GM21423 (cell line): ENCODE measurements at regions not wholly inside any gene's neighbourhood (a gene's known extent, or its start where the extent isn't known, plus 50 kb on each side); places are given as distances from the start of the nearest gene placed in this dataset.

Experiments used
- ATAC-seq: cut with Tn5 transposase; IDR thresholded peaks from one replicate; pipeline ENCODE4 v1.9.1; 2021; ENCODE audit warnings: mild to moderate bottlenecking, moderate library complexity; ENCODE audit not compliant: unreplicated experiment

GRCh38 chr10:105807935-105808587 lies 1167.0 kb downstream of the SORCS3 start:
- ATAC-seq = no peak

GRCh38 chr10:105803206-105803605 lies 1162.1 kb downstream of the SORCS3 start:
- no peak for ATAC-seq

- ATAC-seq = no peak
Measured at GRCh38 chr10:105800641-105801040, 1159.6 kb downstream of the SORCS3 start.

GRCh38 chr10:105798328-105798889 lies 1157.3 kb downstream of the SORCS3 start:
- ATAC-seq = no peak

GRCh38 chr10:105797234-105797890 lies 1156.3 kb downstream of the SORCS3 start:
- ATAC-seq = peak; percentile 68

GRCh38 chr10:105793071-105793470 lies 1152.0 kb downstream of the SORCS3 start:
- no peak for ATAC-seq

GRCh38 chr10:105785721-105786120 lies 1144.6 kb downstream of the SORCS3 start:
- no peak for ATAC-seq

GRCh38 chr10:105783936-105784483 lies 1142.9 kb downstream of the SORCS3 start:
- ATAC-seq = no peak

- ATAC-seq = no peak
Measured at GRCh38 chr10:105774881-105775280, 1133.8 kb downstream of the SORCS3 start.

- no peak for ATAC-seq
Measured at GRCh38 chr10:105774351-105774750, 1133.3 kb downstream of the SORCS3 start.

GRCh38 chr10:105770524-105771212 lies 1129.6 kb downstream of the SORCS3 start:
- no peak for ATAC-seq

GRCh38 chr10:105769248-105770184 lies 1128.4 kb downstream of the SORCS3 start:
- no peak for ATAC-seq

GRCh38 chr10:105763611-105764010 lies 1122.5 kb downstream of the SORCS3 start:
- ATAC-seq = no peak

- ATAC-seq = no peak
Measured at GRCh38 chr10:105761576-105762260, 1120.6 kb downstream of the SORCS3 start.

GRCh38 chr10:105759669-105760068 lies 1118.6 kb downstream of the SORCS3 start:
- ATAC-seq = no peak

GRCh38 chr10:105758209-105758998 lies 1117.3 kb downstream of the SORCS3 start:
- ATAC-seq = no peak

GRCh38 chr10:105757302-105757701 lies 1116.2 kb downstream of the SORCS3 start:
- no peak for ATAC-seq

GRCh38 chr10:105756386-105756785 lies 1115.3 kb downstream of the SORCS3 start:
- no peak for ATAC-seq

- ATAC-seq = no peak
Measured at GRCh38 chr10:105751688-105752087, 1110.6 kb downstream of the SORCS3 start.
